A549 (cell line): ENCODE measurements at regions not wholly inside any gene's neighbourhood (a gene's known extent, or its start where the extent isn't known, plus 50 kb on each side); places are given as distances from the start of the nearest gene placed in this dataset.

Experiments
- ATAC-seq, 2 experiments: fragments of 200-7000 bp in 1 of 2; fragments of >200 bp in 1 of 2; cut with Nextera tagmentation in 1 of 2; cut with Tn5 transposase in 1 of 2; 3 replicates each; pipeline versions ENCODE4 v1.8.0 to v1.9.1; 2018 to 2020; ENCODE audit warnings: mild to moderate bottlenecking in 1 of 2, moderate library complexity in 1 of 2
- CTCF ChIA-PET: fragments of 300-600 bp; sonication (Branson Sonifier 250); formaldehyde crosslinking; extraction: SDS; loops from one replicate; lab custom pipeline; 2021; ENCODE audit warnings: antibody characterized with exemption, inconsistent platforms; lab: Yijun Ruan, JAX
- POLR2A ChIA-PET: fragments of 350-600 bp; formaldehyde crosslinking; extraction: SDS; loops from one replicate; lab custom pipeline; 2021; ENCODE audit warnings: antibody characterized with exemption, inconsistent platforms; lab: Yijun Ruan, JAX
- DNase-seq, 2 experiments: peaks; one replicate each; pipeline versions ENCODE4 v3.0.0 to v3.0.0-alpha.2; 2011 to 2016; ENCODE audit warnings: low read depth in 1 of 2, low spot score in 1 of 2
- FAIRE-seq: peaks from 2 replicates; lab custom pipeline; 2011; peaks lifted over from hg19 to GRCh38; lab: Jason Lieb, UNC
- H3K27ac ChIP-seq, 2 experiments: fragments of >200 bp; sonication (Bioruptor Twin); formaldehyde crosslinking; 3 replicates each; pipeline ENCODE4 v1.5.1; 2016 to 2017
- H3K4me1 ChIP-seq: fragments of >200 bp; sonication (Bioruptor Twin); formaldehyde crosslinking; 3 replicates; pipeline ENCODE4 v1.6.1; 2016
- H3K4me2 ChIP-seq: fragments of >200 bp; sonication (Bioruptor Twin); formaldehyde crosslinking; 3 replicates; pipeline ENCODE4 v1.6.1; 2016
- H3K4me3 ChIP-seq: fragments of >200 bp; sonication (Bioruptor Twin); formaldehyde crosslinking; 3 replicates; pipeline ENCODE4 v1.5.1; 2016
- H3K9me3 ChIP-seq: fragments of >200 bp; sonication (Bioruptor Twin); formaldehyde crosslinking; 3 replicates; pipeline ENCODE4 v1.6.1; 2016
- BHLHE40 ChIP-seq: IDR thresholded peaks from 2 replicates; pipeline ENCODE4 v1.6.1; 2012; ENCODE audit warnings: low read depth, low read length, inconsistent platforms
- CBX2 ChIP-seq: fragments of 200-600 bp; sonication (generic); IDR thresholded peaks from 2 replicates; pipeline ENCODE4 v1.6.1; 2016; ENCODE audit warnings: low read depth, mild to moderate bottlenecking, borderline replicate concordance
- CHD2 ChIP-seq: fragments of 150-350 bp; IDR thresholded peaks from 2 replicates; pipeline ENCODE4 v1.6.1; 2014; ENCODE audit warnings: low read length; ENCODE audit not compliant: partially characterized antibody
- EHMT2 ChIP-seq: fragments of 200-600 bp; sonication (generic); IDR thresholded peaks from 2 replicates; pipeline ENCODE4 v1.6.1; 2016; ENCODE audit warnings: antibody characterized with exemption, low read depth, mild to moderate bottlenecking, moderate library complexity
- EP300 ChIP-seq, 2 experiments: fragments of >200 bp; sonication (Bioruptor Twin); formaldehyde crosslinking; IDR thresholded peaks; 2 replicates in 1 of 2; 3 replicates in 1 of 2; pipeline ENCODE4 v1.6.1; 2016 to 2017
- FOSB ChIP-seq: fragments of 250-450 bp; sonication (Bioruptor Pico); IDR thresholded peaks from 2 replicates; pipeline ENCODE4 v1.5.0; 2020; ENCODE audit warnings: mild to moderate bottlenecking, moderate library complexity
- FOXS1 ChIP-seq: fragments of 250-450 bp; sonication (Bioruptor Pico); IDR thresholded peaks from 2 replicates; pipeline ENCODE4 v1.5.0; 2020; ENCODE audit warnings: mild to moderate bottlenecking, moderate library complexity
- GATA3 ChIP-seq: IDR thresholded peaks from 2 replicates; pipeline ENCODE4 v1.6.1; 2012; ENCODE audit warnings: borderline replicate concordance
- HDAC2 ChIP-seq: fragments of 200-600 bp; sonication (generic); IDR thresholded peaks from 2 replicates; pipeline ENCODE4 v1.6.1; 2016
- HEYL ChIP-seq: fragments of 250-450 bp; sonication (Bioruptor Pico); IDR thresholded peaks from 2 replicates; pipeline ENCODE4 v1.8.0; 2021; ENCODE audit warnings: mild to moderate bottlenecking, moderate library complexity
- HOXB13 ChIP-seq: fragments of 250-450 bp; sonication (Bioruptor Pico); IDR thresholded peaks from 2 replicates; pipeline ENCODE4 v1.5.0; 2020; ENCODE audit warnings: low read depth, mild to moderate bottlenecking, moderate library complexity
- MAZ ChIP-seq: fragments of 150-350 bp; IDR thresholded peaks from 2 replicates; pipeline ENCODE4 v1.6.1; 2014; ENCODE audit warnings: antibody characterized with exemption, low read depth, low read length, borderline replicate concordance
- MYC ChIP-seq: IDR thresholded peaks from 2 replicates; pipeline ENCODE4 v1.6.1; 2012; ENCODE audit warnings: mild to moderate bottlenecking, inconsistent platforms, low read length, improper control_type of control experiment, borderline replicate concordance
- NFE2L2 ChIP-seq: fragments of 150-350 bp; conservative IDR thresholded peaks from 2 replicates; pipeline ENCODE4 v1.6.1; 2014; ENCODE audit warnings: low read length
- NPAS2 ChIP-seq: fragments of 250-450 bp; sonication (Bioruptor Pico); IDR thresholded peaks from 2 replicates; pipeline ENCODE4 v1.8.0; 2022; ENCODE audit warnings: mild to moderate bottlenecking, moderate library complexity, borderline replicate concordance
- POLR2A ChIP-seq: IDR thresholded peaks from 2 replicates; pipeline ENCODE4 v1.6.1; 2012; ENCODE audit warnings: mild to moderate bottlenecking, low read length
- RCOR1 ChIP-seq: fragments of 150-350 bp; IDR thresholded peaks from 2 replicates; pipeline ENCODE4 v1.6.1; 2014; ENCODE audit warnings: antibody characterized with exemption, low read length, low read depth
- RFX5 ChIP-seq: fragments of 450-650 bp; IDR thresholded peaks from 2 replicates; pipeline ENCODE4 v1.7.1; 2014; ENCODE audit warnings: antibody characterized with exemption, mild to moderate bottlenecking, moderate library complexity
- RNF2 ChIP-seq: fragments of 200-600 bp; sonication (generic); IDR thresholded peaks from 2 replicates; pipeline ENCODE4 v1.6.1; 2016; ENCODE audit warnings: low read depth, mild to moderate bottlenecking, antibody characterized with exemption, moderate library complexity, borderline replicate concordance
- SMC3 ChIP-seq: fragments of >200 bp; sonication (Bioruptor Twin); formaldehyde crosslinking; IDR thresholded peaks from 3 replicates; pipeline ENCODE4 v1.6.1; 2018; ENCODE audit warnings: inconsistent platforms
- TP53 ChIP-seq: fragments of 250-450 bp; sonication (Bioruptor Pico); IDR thresholded peaks from 2 replicates; pipeline ENCODE4 v1.5.0; 2021; ENCODE audit warnings: mild to moderate bottlenecking, moderate library complexity
- ZSCAN20 ChIP-seq: fragments of 250-450 bp; sonication (Bioruptor Pico); IDR thresholded peaks from 2 replicates; pipeline ENCODE4 v1.8.0; 2022; ENCODE audit warnings: mild to moderate bottlenecking, moderate library complexity
- WGBS: methylation state at CpG from one replicate; pipeline ENCODE4 v1.1.6; 2017; ENCODE audit errors: missing lambda C conversion rate; 5-methylcytosine and 5-hydroxymethylcytosine counted together
- TF ChIP-seq, protein P1 (sequence below): fragments of 250-450 bp; sonication (Bioruptor Pico); IDR thresholded peaks from 2 replicates; pipeline ENCODE4 v1.5.0; 2020; ENCODE audit warnings: low read depth, mild to moderate bottlenecking, moderate library complexity
- TF ChIP-seq, protein P2 (sequence below): IDR thresholded peaks from 2 replicates; pipeline ENCODE4 v1.6.1; 2012
- TF ChIP-seq, protein P3 (sequence below): IDR thresholded peaks from 2 replicates; pipeline ENCODE4 v1.6.1; 2012
- TF ChIP-seq, protein P4 (sequence below): IDR thresholded peaks from 2 replicates; pipeline ENCODE4 v1.6.1; 2012; ENCODE audit warnings: low read depth, borderline replicate concordance

GRCh38 chr6:34618430-34619182 lies 62.5 kb upstream of the SPDEF start:
- Histone ChIP-seq H3K27ac (no peak overlapping the region), H3K9me3 (no peaks in the 10 kb centered on the region), H3K4me2 (no peak overlapping the region), H3K4me3 (no peak overlapping the region), H3K4me1 (no peaks in the 10 kb centered on the region)
- TF ChIP-seq RCOR1 (no peak), NPAS2 (no peak), MAZ (no peak), GATA3 (no peak), CHD2 (no peak), ZSCAN20 (CRISPR knock-in tag) (no peak), RFX5 (no peak), EP300 (IDR thresholded peaks at IDR 0.05) (no peak), FOSB (CRISPR knock-in tag) (no peak), FOXS1 (no peak), HOXB13 (no peak), TP53 (CRISPR knock-in tag) (no peak), HDAC2 (no peak)
- TF ChIP-seq, protein P1, sequence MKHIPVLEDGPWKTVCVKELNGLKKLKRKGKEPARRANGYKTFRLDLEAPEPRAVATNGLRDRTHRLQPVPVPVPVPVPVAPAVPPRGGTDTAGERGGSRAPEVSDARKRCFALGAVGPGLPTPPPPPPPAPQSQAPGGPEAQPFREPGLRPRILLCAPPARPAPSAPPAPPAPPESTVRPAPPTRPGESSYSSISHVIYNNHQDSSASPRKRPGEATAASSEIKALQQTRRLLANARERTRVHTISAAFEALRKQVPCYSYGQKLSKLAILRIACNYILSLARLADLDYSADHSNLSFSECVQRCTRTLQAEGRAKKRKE (CRISPR knock-in tag): no peak
- TF ChIP-seq, protein P2, sequence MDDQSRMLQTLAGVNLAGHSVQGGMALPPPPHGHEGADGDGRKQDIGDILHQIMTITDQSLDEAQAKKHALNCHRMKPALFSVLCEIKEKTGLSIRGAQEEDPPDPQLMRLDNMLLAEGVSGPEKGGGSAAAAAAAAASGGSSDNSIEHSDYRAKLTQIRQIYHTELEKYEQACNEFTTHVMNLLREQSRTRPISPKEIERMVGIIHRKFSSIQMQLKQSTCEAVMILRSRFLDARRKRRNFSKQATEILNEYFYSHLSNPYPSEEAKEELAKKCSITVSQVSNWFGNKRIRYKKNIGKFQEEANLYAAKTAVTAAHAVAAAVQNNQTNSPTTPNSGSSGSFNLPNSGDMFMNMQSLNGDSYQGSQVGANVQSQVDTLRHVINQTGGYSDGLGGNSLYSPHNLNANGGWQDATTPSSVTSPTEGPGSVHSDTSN: no peak
- FAIRE-seq (no peak), DNase-seq (no peak), ATAC-seq (no peak)
- WGBS: 92% methylated on average over 5 of the region's 5 CpGs
- ChIA-PET POLR2A (no interaction called here), CTCF (interaction anchor here (0.6 to 1.3 kb wide), 2 partner anchors 19 to 111 kb away, joined by 3 to 5 read pairs; no protein-coding TSS in a partner anchor)

DNA sequence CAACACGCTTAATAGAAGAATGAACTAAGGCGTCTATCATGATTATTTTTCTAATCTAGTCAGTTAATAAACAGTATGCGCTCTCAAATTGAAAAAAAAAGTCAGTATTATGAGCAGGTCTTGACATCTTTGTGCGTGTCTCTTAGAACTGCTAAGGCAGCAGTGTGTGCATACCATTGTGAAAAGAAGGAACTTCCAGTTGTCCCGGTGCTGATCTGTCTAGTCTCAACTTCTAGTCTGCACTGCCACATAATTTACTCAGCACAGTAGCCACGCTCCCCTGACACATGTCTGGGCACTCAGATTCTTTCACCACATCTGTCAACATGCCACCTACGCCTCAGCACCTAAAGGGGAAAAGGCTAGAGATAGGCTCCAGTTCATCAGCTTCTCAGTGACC lies 61.1 kb upstream of the SPDEF start:
- ChIA-PET CTCF (no interaction called here), POLR2A (no interaction called here)
- TF ChIP-seq MYC (no peak), FOSB (CRISPR knock-in tag) (no peak), RNF2 (no peak), NFE2L2 (no peak), SMC3 (no peak), HEYL (no peak), ZSCAN20 (CRISPR knock-in tag) (no peak), NPAS2 (no peak), POLR2A (no peak), HOXB13 (no peak), CBX2 (no peak), BHLHE40 (no peak), EHMT2 (no peak)
- TF ChIP-seq, protein P3, sequence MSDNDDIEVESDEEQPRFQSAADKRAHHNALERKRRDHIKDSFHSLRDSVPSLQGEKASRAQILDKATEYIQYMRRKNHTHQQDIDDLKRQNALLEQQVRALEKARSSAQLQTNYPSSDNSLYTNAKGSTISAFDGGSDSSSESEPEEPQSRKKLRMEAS: no peak
- TF ChIP-seq, protein P4, sequence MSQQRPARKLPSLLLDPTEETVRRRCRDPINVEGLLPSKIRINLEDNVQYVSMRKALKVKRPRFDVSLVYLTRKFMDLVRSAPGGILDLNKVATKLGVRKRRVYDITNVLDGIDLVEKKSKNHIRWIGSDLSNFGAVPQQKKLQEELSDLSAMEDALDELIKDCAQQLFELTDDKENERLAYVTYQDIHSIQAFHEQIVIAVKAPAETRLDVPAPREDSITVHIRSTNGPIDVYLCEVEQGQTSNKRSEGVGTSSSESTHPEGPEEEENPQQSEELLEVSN: no peak
- TF ChIP-seq, protein P1 (CRISPR knock-in tag): no peak
- FAIRE-seq (no peak), DNase-seq (no peak), ATAC-seq (no peak)
- Histone ChIP-seq H3K4me1 (no peaks in the 10 kb centered on the region), H3K27ac (no peak overlapping the region), H3K9me3 (no peaks in the 10 kb centered on the region), H3K4me2 (no peak overlapping the region), H3K4me3 (no peak overlapping the region)
- 82% methylated on average over 7 of the region's 7 CpGs for WGBS
